Fibroblast of lung (primary cell): ENCODE measurements at regions not wholly inside any gene's neighbourhood (a gene's known extent, or its start where the extent isn't known, plus 50 kb on each side); places are given as distances from the start of the nearest gene placed in this dataset.

Source experiments
- DNase-seq, 2 donors: peaks; one replicate each; pipeline versions ENCODE4 v3.0.0 to v3.0.0-alpha.2; 2010; ENCODE audit warnings: low read depth in 2 of 2
- H2AFZ ChIP-seq: 2 replicates; pipeline ENCODE4 v1.5.1; 2012; ENCODE audit warnings: low read length, control low read depth, inconsistent platforms
- H3K27ac ChIP-seq: 2 replicates; pipeline ENCODE4 v1.5.1; 2011; ENCODE audit warnings: low read length, control low read depth; ENCODE audit not compliant: insufficient read depth
- H3K27me3 ChIP-seq: 2 replicates; pipeline ENCODE4 v1.5.1; 2011; ENCODE audit warnings: mild to moderate bottlenecking, low read length; ENCODE audit not compliant: control insufficient read depth, insufficient read depth
- H3K36me3 ChIP-seq: 2 replicates; pipeline ENCODE4 v1.5.1; 2011; ENCODE audit warnings: low read length; ENCODE audit not compliant: control insufficient read depth, insufficient read depth
- H3K4me1 ChIP-seq: 2 replicates; pipeline ENCODE4 v1.5.1; 2011; ENCODE audit warnings: low read length; ENCODE audit not compliant: control insufficient read depth, insufficient read depth; ENCODE audit errors: extremely low read depth
- H3K4me2 ChIP-seq: 2 replicates; pipeline ENCODE4 v1.5.1; 2011; ENCODE audit warnings: low read length, control low read depth; ENCODE audit not compliant: insufficient read depth; ENCODE audit errors: extremely low read depth
- H3K4me3 ChIP-seq, 4 experiments: fragments of 200-600 bp in 1 of 4; sonication (generic) in 1 of 4; replicated peaks in 1 of 4; 2 replicates each; pipeline ENCODE4 v1.5.1; 2011 to 2016; ENCODE audit warnings: low read length in 4 of 4, low read depth in 3 of 4, mild to moderate bottlenecking in 3 of 4, control low read depth in 2 of 4, inconsistent platforms in 1 of 4, mixed read lengths in 1 of 4; ENCODE audit not compliant: insufficient read depth in 1 of 4; ENCODE audit errors: control extremely low read depth in 1 of 4
- H3K79me2 ChIP-seq: 2 replicates; pipeline ENCODE4 v1.5.1; 2012; ENCODE audit warnings: mild to moderate bottlenecking, low read length, inconsistent platforms; ENCODE audit not compliant: control insufficient read depth, insufficient read depth
- H3K9ac ChIP-seq: 2 replicates; pipeline ENCODE4 v1.5.1; 2011; ENCODE audit warnings: mild to moderate bottlenecking, low read length, control low read depth; ENCODE audit not compliant: insufficient read depth
- H3K9me3 ChIP-seq: 2 replicates; pipeline ENCODE4 v1.5.1; 2012; ENCODE audit warnings: low read depth, low read length; ENCODE audit not compliant: control insufficient read depth, insufficient read depth
- H4K20me1 ChIP-seq: 2 replicates; pipeline ENCODE4 v1.5.1; 2011; ENCODE audit warnings: low read length; ENCODE audit not compliant: control insufficient read depth, insufficient read depth; ENCODE audit errors: extremely low read depth
- CTCF ChIP-seq, 2 donors: IDR thresholded peaks in 1 of 2; conservative IDR thresholded peaks in 1 of 2; 1 replicate in 1 of 2; 2 replicates in 1 of 2; pipeline ENCODE4 v1.5.1; 2011 to 2012; ENCODE audit warnings: low read length in 2 of 2, control low read depth in 1 of 2, inconsistent platforms in 1 of 2, low read depth in 1 of 2, mild to moderate bottlenecking in 1 of 2
- EZH2 ChIP-seq: IDR thresholded peaks from 2 replicates; pipeline ENCODE4 v1.5.1; 2012; ENCODE audit warnings: low read length, control low read depth, mild to moderate bottlenecking; ENCODE audit errors: missing control alignments

- no peaks in the 10 kb centered on the region for H3K36me3 ChIP-seq
- no peaks in the 10 kb centered on the region for H3K27me3 ChIP-seq
- H3K79me2 ChIP-seq = no peaks in the 10 kb centered on the region
- H3K9ac ChIP-seq = no peak overlapping the region
- H3K9me3 ChIP-seq = no peaks in the 10 kb centered on the region
- H4K20me1 ChIP-seq = no peaks in the 10 kb centered on the region
- TF ChIP-seq EZH2 = no peak
- TF ChIP-seq CTCF (conservative IDR thresholded peaks at IDR 0.05 in 1 of 2, IDR thresholded peaks at IDR 0.05 in 1 of 2; ENCODE audit: low read depth in 1 of 2, low read length in 2 of 2) = no peak
- no peak overlapping the region for H3K4me2 ChIP-seq
- no peak for DNase-seq
- no peak overlapping the region for H3K4me3 ChIP-seq
- no peak overlapping the region for H3K27ac ChIP-seq
- H3K4me1 ChIP-seq = peaks cover 33% of the 10 kb centered on the region
- no peak overlapping the region for H2AFZ ChIP-seq
These were observed 138.9 kb upstream of the MAX start for GRCh38 chr14:65241125-65241752.

- no peak overlapping the region for H3K27ac ChIP-seq
- no peak overlapping the region for H3K9ac ChIP-seq
- no peak overlapping the region for H3K4me3 ChIP-seq
- no peaks in the 10 kb centered on the region for H4K20me1 ChIP-seq
- no peaks in the 10 kb centered on the region for H3K27me3 ChIP-seq
- no peak overlapping the region for H2AFZ ChIP-seq
- no peaks in the 10 kb centered on the region for H3K9me3 ChIP-seq
- DNase-seq = peak in 1 of 2 donors; percentile 57
- no peaks in the 10 kb centered on the region for H3K36me3 ChIP-seq
- H3K4me2 ChIP-seq = no peak overlapping the region
- no peak for TF ChIP-seq EZH2
- no peak for TF ChIP-seq CTCF (conservative IDR thresholded peaks at IDR 0.05 in 1 of 2, IDR thresholded peaks at IDR 0.05 in 1 of 2; ENCODE audit: low read depth in 1 of 2, low read length in 2 of 2)
- H3K4me1 ChIP-seq = peaks cover 23% of the 10 kb centered on the region
- H3K79me2 ChIP-seq = no peaks in the 10 kb centered on the region
These were observed 140.4 kb upstream of the MAX start for GRCh38 chr14:65242732-65243134.

- peak overlapping the region; percentile 41 for H3K27ac ChIP-seq
- no peaks in the 10 kb centered on the region for H3K36me3 ChIP-seq
- no peak for DNase-seq
- no peak for TF ChIP-seq CTCF (conservative IDR thresholded peaks at IDR 0.05 in 1 of 2, IDR thresholded peaks at IDR 0.05 in 1 of 2; ENCODE audit: low read depth in 1 of 2, low read length in 2 of 2)
- no peak for TF ChIP-seq EZH2
- no peak overlapping the region for H3K4me2 ChIP-seq
- H3K27me3 ChIP-seq = no peaks in the 10 kb centered on the region
- H3K79me2 ChIP-seq = no peaks in the 10 kb centered on the region
- H3K9ac ChIP-seq = no peak overlapping the region
- H3K9me3 ChIP-seq = no peaks in the 10 kb centered on the region
- no peak overlapping the region for H3K4me3 ChIP-seq
- H4K20me1 ChIP-seq = no peaks in the 10 kb centered on the region
- peak overlapping the region; percentile 88 for H2AFZ ChIP-seq
- peaks cover 14% of the 10 kb centered on the region for H3K4me1 ChIP-seq
These were observed 141.6 kb upstream of the MAX start for GRCh38 chr14:65243766-65244442.
